ENCODE measurements at regions not wholly inside any gene's neighbourhood (a gene's known extent, or its start where the extent isn't known, plus 50 kb on each side); places are given as distances from the start of the nearest gene placed in this dataset.

DNA sequence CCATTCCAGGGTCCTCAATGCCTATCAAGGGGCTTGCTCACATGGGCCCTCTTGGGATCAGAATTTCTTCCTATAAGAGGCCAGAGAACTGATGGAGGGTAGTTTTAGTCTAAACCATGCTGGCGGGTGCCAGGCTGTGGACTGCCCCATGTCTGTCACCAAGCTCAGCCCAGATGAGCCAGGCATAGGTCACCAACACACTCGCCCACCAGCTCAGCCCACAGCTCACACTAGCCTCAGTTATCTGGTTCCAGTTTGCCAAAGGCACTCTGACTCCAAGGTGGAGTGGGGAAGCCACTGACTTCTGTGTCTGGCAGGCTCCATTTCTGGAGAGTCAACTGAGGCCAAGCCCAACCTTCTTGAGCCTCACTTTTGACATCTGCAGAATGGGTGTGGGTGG is 50.7 kb upstream of the INSYN1 start:
- H3K27ac ChIP-seq (ENCODE audit: low read length): no peak overlapping the region
- Mint-ChIP-seq H3K4me3 (no peak overlapping the region), H3K36me3 (no peaks in the 10 kb centered on the region), H3K27me3 (peaks cover 0 to 5% of the 10 kb centered on the region in 2 donors), H3K4me1 (no peaks in the 10 kb centered on the region), H3K9me3 (no peaks in the 10 kb centered on the region), H3K27ac (no peak overlapping the region)
- H3K36me3 ChIP-seq (ENCODE audit: control insufficient read depth in 2 of 2, extremely low read depth in 1 of 2, insufficient read depth in 1 of 2, low read length in 1 of 2): no peaks in the 10 kb centered on the region
- ChIA-PET POLR2A (no interaction called here), CTCF (no interaction called here)
- no peaks in the 10 kb centered on the region for H3K4me1 ChIP-seq (ENCODE audit: control insufficient read depth in 1 of 2, extremely low read depth in 1 of 2, insufficient read depth in 2 of 2, low read length in 2 of 2)
- 60% methylated on average over 1 of the region's 2 CpGs for WGBS (ENCODE audit: insufficient coverage)
- no peak overlapping the region for H3K4me3 ChIP-seq (ENCODE audit: control insufficient read depth in 1 of 2, extremely low read depth in 1 of 2, low read length in 1 of 2)
- no peak for ATAC-seq (replicated peaks in 1 of 4)
- H3K27me3 ChIP-seq (replicated peaks in 1 of 2; ENCODE audit: control insufficient read depth in 2 of 2, extremely low read depth in 1 of 2, insufficient read depth in 2 of 2, low read length in 1 of 2): peaks cover 0 to 16% of the 10 kb centered on the region in 2 experiments
- no peaks in the 10 kb centered on the region for H3K9me3 ChIP-seq
- DNase-seq: no peak

DNA sequence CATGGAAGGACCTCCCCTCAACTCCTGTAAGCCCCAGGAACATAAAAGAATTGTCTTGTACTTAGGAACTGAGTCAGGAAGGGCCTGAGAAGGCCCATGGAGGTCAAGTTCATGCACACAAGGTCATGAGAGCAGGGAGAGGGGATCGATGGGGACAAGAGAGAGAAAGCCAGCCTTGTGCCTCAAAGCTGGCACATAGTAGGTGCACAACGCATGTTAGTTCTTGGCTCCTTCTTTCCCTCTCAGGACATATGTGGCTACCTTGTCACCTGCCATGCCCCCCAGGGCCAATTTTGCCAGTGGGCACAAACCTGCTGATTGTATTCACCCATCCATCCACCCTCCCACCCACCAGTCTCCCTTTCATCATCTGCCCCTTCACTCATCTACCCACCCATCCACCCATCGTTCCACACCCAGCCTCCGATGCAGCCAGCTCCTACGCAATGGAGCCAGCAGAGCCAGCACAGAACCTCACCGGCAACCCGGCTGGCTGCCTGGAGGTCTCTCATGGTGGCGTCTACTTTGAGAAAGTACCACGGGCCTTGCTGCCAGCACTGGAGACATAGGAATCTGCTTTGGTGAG is 52.4 kb upstream of the INSYN1 start:
- H3K36me3 Mint-ChIP-seq: no peaks in the 10 kb centered on the region
- H3K9me3 ChIP-seq: no peaks in the 10 kb centered on the region
- ATAC-seq (replicated peaks in 1 of 4) (no peak), DNase-seq (no peak)
- peaks cover 0 to 5% of the 10 kb centered on the region in 2 donors for H3K27me3 Mint-ChIP-seq
- H3K36me3 ChIP-seq (ENCODE audit: control insufficient read depth in 2 of 2, extremely low read depth in 1 of 2, insufficient read depth in 1 of 2, low read length in 1 of 2): no peaks in the 10 kb centered on the region
- 87% methylated on average over 5 of the region's 9 CpGs for WGBS (ENCODE audit: insufficient coverage)
- peaks cover 0 to 26% of the 10 kb centered on the region in 2 experiments for H3K27me3 ChIP-seq (replicated peaks in 1 of 2; ENCODE audit: control insufficient read depth in 2 of 2, extremely low read depth in 1 of 2, insufficient read depth in 2 of 2, low read length in 1 of 2)
- H3K4me3 Mint-ChIP-seq: no peak overlapping the region
- H3K4me1 Mint-ChIP-seq: no peaks in the 10 kb centered on the region
- H3K4me1 ChIP-seq (ENCODE audit: control insufficient read depth in 1 of 2, extremely low read depth in 1 of 2, insufficient read depth in 2 of 2, low read length in 2 of 2): no peaks in the 10 kb centered on the region
- CTCF ChIA-PET: no interaction called here
- no peaks in the 10 kb centered on the region for H3K9me3 Mint-ChIP-seq
- no peak overlapping the region for H3K27ac ChIP-seq (ENCODE audit: low read length)
- no peak overlapping the region for H3K4me3 ChIP-seq (ENCODE audit: control insufficient read depth in 1 of 2, extremely low read depth in 1 of 2, low read length in 1 of 2)
- POLR2A ChIA-PET: no interaction called here
- H3K27ac Mint-ChIP-seq: no peak overlapping the region

- ChIA-PET CTCF (no interaction called here), POLR2A (no interaction called here)
- no peak overlapping the region for H3K4me3 Mint-ChIP-seq
- Histone ChIP-seq H3K4me1 (ENCODE audit: control insufficient read depth in 1 of 2, extremely low read depth in 1 of 2, insufficient read depth in 2 of 2, low read length in 2 of 2) (no peaks in the 10 kb centered on the region), H3K36me3 (ENCODE audit: control insufficient read depth in 2 of 2, extremely low read depth in 1 of 2, insufficient read depth in 1 of 2, low read length in 1 of 2) (no peaks in the 10 kb centered on the region), H3K27me3 (replicated peaks in 1 of 2; ENCODE audit: control insufficient read depth in 2 of 2, extremely low read depth in 1 of 2, insufficient read depth in 2 of 2, low read length in 1 of 2) (peaks cover 0 to 28% of the 10 kb centered on the region in 2 experiments), H3K4me3 (ENCODE audit: control insufficient read depth in 1 of 2, extremely low read depth in 1 of 2, low read length in 1 of 2) (no peak overlapping the region), H3K9me3 (no peaks in the 10 kb centered on the region), H3K27ac (ENCODE audit: low read length) (no peak overlapping the region)
- no peaks in the 10 kb centered on the region for H3K4me1 Mint-ChIP-seq
- peaks cover 0 to 5% of the 10 kb centered on the region in 2 donors for H3K27me3 Mint-ChIP-seq
- no peak overlapping the region for H3K27ac Mint-ChIP-seq
- 76% methylated on average over 11 of the region's 12 CpGs for WGBS (ENCODE audit: insufficient coverage)
- no peaks in the 10 kb centered on the region for H3K36me3 Mint-ChIP-seq
- no peaks in the 10 kb centered on the region for H3K9me3 Mint-ChIP-seq
- no peak for ATAC-seq (replicated peaks in 1 of 4)
- no peak for DNase-seq
These were observed 53.7 kb upstream of the INSYN1 start for GRCh38 chr15:73806698-73807483.

GRCh38 chr15:73807865-73808264 is 54.7 kb upstream of the INSYN1 start:
- no peak for ATAC-seq (replicated peaks in 1 of 4)
- peaks cover 0 to 34% of the 10 kb centered on the region in 2 experiments for H3K27me3 ChIP-seq (replicated peaks in 1 of 2; ENCODE audit: control insufficient read depth in 2 of 2, extremely low read depth in 1 of 2, insufficient read depth in 2 of 2, low read length in 1 of 2)
- POLR2A ChIA-PET: no interaction called here
- Mint-ChIP-seq H3K9me3 (no peaks in the 10 kb centered on the region), H3K4me1 (no peaks in the 10 kb centered on the region), H3K27ac (no peak overlapping the region), H3K4me3 (no peak overlapping the region), H3K27me3 (peaks cover 3 to 5% of the 10 kb centered on the region in 2 donors), H3K36me3 (no peaks in the 10 kb centered on the region)
- H3K4me3 ChIP-seq (ENCODE audit: control insufficient read depth in 1 of 2, extremely low read depth in 1 of 2, low read length in 1 of 2): no peak overlapping the region
- H3K36me3 ChIP-seq (ENCODE audit: control insufficient read depth in 2 of 2, extremely low read depth in 1 of 2, insufficient read depth in 1 of 2, low read length in 1 of 2): no peaks in the 10 kb centered on the region
- DNase-seq: no peak
- no peak overlapping the region for H3K27ac ChIP-seq (ENCODE audit: low read length)
- CTCF ChIA-PET: no interaction called here
- H3K9me3 ChIP-seq: no peaks in the 10 kb centered on the region
- WGBS (ENCODE audit: insufficient coverage): 0% methylated on average over 1 of the region's 4 CpGs
- H3K4me1 ChIP-seq (ENCODE audit: control insufficient read depth in 1 of 2, extremely low read depth in 1 of 2, insufficient read depth in 2 of 2, low read length in 2 of 2): no peaks in the 10 kb centered on the region

DNA sequence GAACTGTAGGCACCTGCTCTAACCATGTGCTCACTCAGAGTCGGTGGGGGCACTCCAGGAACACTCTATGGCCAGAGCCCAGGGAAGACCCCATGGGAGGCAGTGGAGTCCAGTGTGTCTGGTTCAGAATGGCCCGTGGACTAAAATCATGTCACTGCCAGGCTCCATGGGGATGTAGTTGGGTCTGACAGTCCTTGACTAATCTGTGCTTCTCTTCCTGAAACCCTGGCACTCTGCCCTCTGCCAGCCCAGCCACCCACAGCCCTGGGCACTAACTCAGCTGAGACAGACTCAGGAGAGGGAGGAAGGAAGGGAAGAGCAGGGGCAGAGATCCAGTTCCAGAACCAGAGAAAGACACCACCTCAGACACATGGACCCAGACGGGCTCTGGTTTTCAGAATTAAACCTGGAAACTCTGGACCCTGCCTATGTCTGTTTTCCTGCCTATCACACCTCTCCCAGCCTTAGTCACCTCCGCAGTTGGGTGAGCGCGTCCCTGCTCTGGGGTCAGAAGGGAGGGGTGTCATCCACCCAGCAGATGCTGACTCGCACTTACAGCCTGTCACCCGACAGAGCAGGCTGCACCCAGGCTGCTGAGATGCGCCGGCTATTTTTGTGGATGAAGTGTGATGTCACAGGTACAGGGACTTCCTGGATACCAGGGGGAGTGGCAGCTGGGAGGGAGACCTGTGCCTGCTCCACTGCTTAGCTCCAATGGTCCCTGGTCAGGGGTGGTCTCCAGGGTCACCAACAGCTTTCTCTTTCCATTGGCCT is 56.8 kb upstream of the INSYN1 start:
- H3K27me3 Mint-ChIP-seq: peaks cover 5% of the 10 kb centered on the region in 2 donors

DNA sequence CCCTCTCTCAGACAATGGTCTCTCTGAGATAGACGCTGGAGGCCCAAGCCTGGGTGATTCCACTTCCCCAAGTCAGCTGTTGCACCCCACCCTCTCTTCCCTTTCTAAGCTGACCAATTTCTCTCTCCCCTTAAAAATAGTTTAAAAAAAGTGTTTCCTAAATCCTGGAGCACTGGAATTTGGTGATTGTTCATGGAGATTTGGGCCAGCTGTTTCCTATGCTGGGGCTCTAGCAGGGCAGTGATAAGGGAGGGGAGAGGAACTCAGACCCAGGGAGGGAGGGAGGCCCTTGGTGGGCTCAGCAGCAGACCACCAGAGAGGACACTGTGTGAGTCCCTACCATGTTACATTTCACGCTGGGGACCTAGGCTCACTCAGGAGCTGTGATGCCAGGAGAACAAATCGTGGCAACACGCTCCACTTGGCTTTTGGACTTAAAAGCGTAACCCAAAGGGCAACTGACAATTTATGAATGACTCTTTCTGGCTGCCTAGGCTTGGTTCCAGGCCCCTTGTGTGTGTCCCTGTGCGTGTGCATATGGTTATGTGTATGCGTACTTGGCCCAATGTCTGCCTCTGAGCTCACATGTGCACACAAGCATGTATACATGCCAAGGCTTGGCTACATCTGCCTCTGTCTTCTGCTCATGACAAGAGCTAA is 59.8 kb upstream of the INSYN1 start:
- ChIA-PET CTCF (no interaction called here), POLR2A (no interaction called here)
- Histone ChIP-seq H3K27me3 (replicated peaks in 1 of 2; ENCODE audit: control insufficient read depth in 2 of 2, extremely low read depth in 1 of 2, insufficient read depth in 2 of 2, low read length in 1 of 2) (peaks cover 0 to 30% of the 10 kb centered on the region in 2 experiments), H3K4me3 (ENCODE audit: control insufficient read depth in 1 of 2, extremely low read depth in 1 of 2, low read length in 1 of 2) (no peak overlapping the region), H3K27ac (ENCODE audit: low read length) (no peak overlapping the region), H3K9me3 (no peaks in the 10 kb centered on the region), H3K36me3 (ENCODE audit: control insufficient read depth in 2 of 2, extremely low read depth in 1 of 2, insufficient read depth in 1 of 2, low read length in 1 of 2) (no peaks in the 10 kb centered on the region), H3K4me1 (ENCODE audit: control insufficient read depth in 1 of 2, extremely low read depth in 1 of 2, insufficient read depth in 2 of 2, low read length in 2 of 2) (no peaks in the 10 kb centered on the region)
- no peak overlapping the region for H3K27ac Mint-ChIP-seq
- H3K9me3 Mint-ChIP-seq: no peaks in the 10 kb centered on the region
- ATAC-seq (replicated peaks in 1 of 4) (no peak), DNase-seq (no peak)
- H3K36me3 Mint-ChIP-seq: no peaks in the 10 kb centered on the region
- 83% methylated on average over 6 of the region's 7 CpGs for WGBS (ENCODE audit: insufficient coverage)
- no peak overlapping the region for H3K4me3 Mint-ChIP-seq
- H3K27me3 Mint-ChIP-seq: peaks cover 7 to 8% of the 10 kb centered on the region in 2 donors
- H3K4me1 Mint-ChIP-seq: no peaks in the 10 kb centered on the region

More for the DNA sequence above, 56.8 kb upstream of the INSYN1 start:
- Histone ChIP-seq H3K4me1 (ENCODE audit: control insufficient read depth in 1 of 2, extremely low read depth in 1 of 2, insufficient read depth in 2 of 2, low read length in 2 of 2) (no peaks in the 10 kb centered on the region), H3K4me3 (ENCODE audit: control insufficient read depth in 1 of 2, extremely low read depth in 1 of 2, low read length in 1 of 2) (no peak overlapping the region), H3K36me3 (ENCODE audit: control insufficient read depth in 2 of 2, extremely low read depth in 1 of 2, insufficient read depth in 1 of 2, low read length in 1 of 2) (no peaks in the 10 kb centered on the region), H3K27ac (ENCODE audit: low read length) (no peak overlapping the region), H3K9me3 (no peaks in the 10 kb centered on the region), H3K27me3 (replicated peaks in 1 of 2; ENCODE audit: control insufficient read depth in 2 of 2, extremely low read depth in 1 of 2, insufficient read depth in 2 of 2, low read length in 1 of 2) (peaks cover 0 to 27% of the 10 kb centered on the region in 2 experiments)
- H3K4me3 Mint-ChIP-seq: no peak overlapping the region
- H3K9me3 Mint-ChIP-seq: no peaks in the 10 kb centered on the region
- no peak for ATAC-seq (replicated peaks in 1 of 4)
- no peak for DNase-seq
- no peak overlapping the region for H3K27ac Mint-ChIP-seq
- CTCF ChIA-PET: no interaction called here
- 71% methylated on average over 4 of the region's 10 CpGs for WGBS (ENCODE audit: insufficient coverage)
- H3K36me3 Mint-ChIP-seq: no peaks in the 10 kb centered on the region
- POLR2A ChIA-PET: no interaction called here
- H3K4me1 Mint-ChIP-seq: no peaks in the 10 kb centered on the region
